GM18868 (cell line): ENCODE measurements at regions not wholly inside any gene's neighbourhood (a gene's known extent, or its start where the extent isn't known, plus 50 kb on each side); places are given as distances from the start of the nearest gene placed in this dataset.
A peak's percentile ranks its signal among the peaks of the same experiment; 100 is the strongest.

ENCODE experiments used
- ATAC-seq: cut with Tn5 transposase; IDR thresholded peaks from one replicate; pipeline ENCODE4 v1.9.1; 2021; ENCODE audit warnings: mild to moderate bottlenecking, moderate library complexity; ENCODE audit not compliant: unreplicated experiment

DNA sequence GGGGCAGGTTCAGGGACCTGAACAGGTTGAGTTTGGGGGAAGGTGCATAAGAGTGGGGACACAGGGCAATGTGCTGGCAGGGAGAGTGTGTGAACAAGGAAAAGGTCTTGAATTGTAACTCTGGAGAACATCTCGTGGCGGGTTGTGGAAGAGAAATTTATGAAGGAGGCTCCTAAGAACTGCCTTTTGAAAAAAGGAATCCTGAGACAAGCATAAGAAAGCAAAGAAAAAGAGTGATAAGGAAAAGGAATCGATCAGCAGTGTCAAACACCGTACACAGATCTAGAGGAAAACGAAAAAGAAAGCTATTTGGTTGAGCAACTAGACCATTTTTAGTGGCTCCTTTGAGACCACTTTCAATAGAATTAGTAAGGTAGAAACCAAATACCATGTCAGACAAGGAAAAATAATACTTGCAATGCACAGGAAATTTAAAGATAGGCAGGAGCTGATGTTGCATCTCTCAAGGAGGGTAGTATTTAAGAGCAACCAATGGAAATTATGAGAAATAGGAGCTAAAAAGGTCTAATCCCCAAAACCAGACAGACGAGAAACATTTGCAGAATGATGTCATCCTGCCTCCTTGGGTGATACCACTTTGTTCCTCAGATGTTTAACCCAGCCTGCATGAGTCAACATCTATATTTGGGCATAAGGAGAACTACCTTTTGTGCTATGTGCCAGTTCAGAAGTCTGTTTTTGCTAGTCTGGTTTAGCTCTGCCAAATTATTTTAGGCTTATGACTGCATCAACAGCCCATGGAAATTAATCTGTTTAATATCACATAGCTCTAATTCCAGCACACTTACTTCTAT is 64.5 kb upstream of the STK38L start:
- ATAC-seq, result peak; percentile 91

DNA sequence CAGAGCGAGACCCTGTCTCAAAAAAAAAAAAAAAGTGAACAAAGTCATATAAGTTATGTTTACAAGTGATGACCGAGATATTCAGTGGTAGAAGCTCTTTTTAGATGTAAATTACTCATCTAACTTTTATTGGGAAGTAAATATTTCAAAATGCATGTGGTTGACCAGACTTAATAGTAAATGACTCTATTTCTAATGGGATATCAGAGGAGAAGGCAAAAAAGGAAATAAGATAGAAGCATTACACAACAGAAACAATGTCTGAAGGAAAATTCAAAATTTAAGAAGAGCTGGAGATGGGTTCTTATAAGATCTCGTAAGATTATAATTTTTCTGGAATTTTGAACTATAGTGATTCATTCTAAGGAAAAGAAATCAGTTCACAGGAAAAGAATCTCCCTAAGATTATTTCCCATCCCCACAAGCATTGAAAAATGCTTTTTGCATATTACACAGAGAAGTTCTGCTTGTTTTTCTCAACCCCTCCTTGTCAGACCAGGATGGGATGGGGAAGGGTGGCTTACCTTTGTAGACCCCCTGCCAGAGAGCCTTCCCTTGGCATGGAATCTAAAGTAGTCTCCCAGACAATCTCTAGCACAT is 63.1 kb upstream of the STK38L start:
- ATAC-seq, result no peak

DNA sequence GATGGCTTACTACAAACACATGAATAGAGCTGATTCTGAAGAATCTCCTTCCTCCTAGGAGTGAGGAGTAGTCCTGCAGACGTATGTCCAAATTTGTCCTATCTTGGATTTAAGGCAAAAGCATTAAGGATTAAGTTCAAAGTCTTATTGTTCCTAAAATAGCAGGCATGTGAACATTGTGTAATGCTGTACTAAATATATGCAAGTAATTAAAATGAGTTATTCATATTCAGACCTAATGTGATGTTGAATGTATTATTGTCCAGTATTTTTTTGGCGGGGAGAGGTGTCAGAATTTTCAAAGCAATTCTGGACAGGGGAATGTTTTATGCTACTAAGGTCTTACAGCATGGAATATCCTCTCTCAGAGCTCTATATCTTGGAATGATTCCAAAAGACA is 60.7 kb upstream of the STK38L start:
- ATAC-seq, result no peak

DNA sequence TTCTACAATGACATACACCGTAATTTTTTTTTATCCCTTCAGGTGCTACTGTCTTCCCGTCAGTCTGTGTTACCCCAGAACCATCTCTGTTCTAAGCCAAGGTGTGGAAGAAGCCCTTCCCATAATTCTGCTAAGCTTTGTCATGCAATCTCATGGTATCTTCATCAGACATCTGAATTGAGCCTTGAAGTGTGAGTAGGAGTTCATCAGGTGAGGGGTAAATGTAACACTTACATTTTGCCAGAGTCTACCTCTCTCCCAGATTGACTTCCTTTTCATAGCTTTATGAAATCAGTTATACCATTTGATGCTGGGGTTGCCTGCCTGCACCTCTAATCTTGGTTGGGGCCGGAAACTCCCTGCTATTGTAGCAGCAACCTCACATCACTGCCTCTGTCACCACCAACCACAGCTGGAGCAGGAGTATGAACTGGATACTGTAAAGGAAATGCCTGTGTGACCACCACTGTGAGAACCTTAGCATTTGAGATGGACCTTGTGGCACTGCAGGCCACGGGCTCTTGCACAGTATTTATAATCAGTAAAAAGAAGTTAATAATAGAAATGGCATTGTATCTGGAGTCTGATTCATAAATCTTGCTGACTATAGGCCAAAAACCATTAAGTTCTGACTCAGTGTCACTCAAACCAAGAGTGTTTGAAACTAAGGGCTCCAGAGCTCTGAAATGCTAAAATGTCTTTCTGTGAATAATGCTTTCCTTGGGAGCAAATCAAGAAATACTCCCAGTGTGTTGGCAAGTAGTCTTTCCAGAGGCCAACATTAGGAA is 58.7 kb upstream of the STK38L start:
- ATAC-seq, result peak; percentile 93

DNA sequence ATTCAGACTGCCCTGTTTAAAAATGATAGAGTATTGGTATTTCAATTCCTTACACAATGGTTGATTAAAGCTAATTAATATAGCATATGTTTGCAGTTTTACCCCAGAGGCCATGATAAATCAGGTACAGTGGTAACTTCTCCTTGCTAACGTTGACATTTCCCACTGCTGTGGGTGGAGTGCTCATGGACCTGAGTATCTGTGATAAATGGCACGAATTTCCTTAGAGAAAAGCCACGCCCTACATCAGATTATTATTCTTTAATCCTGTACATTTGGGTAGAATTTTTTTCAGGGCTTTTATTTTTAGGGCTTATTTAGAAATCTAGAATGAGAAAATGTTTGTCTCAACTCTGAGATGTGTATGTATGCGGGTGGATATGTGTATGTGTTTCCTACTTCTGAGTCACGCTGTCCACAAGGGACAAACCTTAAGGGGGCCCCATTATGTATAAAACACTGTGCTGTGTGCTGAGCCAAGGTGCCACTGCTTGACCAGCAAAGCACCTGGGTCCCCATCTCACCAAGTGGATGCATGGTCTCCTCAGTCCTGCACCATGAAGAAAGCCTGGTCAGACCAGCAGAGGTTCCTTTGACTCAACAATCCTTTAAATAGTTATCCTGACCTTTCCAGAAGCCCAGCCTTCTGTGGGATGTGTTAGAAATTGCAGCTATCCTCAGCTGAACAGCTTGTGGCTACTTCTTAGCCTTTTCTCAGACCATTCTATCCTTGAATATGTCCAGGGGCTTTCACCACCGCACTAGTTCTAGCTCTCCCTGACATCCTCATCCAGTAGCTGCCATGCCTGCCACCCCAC is 57.9 kb upstream of the STK38L start:
- ATAC-seq, result no peak

DNA sequence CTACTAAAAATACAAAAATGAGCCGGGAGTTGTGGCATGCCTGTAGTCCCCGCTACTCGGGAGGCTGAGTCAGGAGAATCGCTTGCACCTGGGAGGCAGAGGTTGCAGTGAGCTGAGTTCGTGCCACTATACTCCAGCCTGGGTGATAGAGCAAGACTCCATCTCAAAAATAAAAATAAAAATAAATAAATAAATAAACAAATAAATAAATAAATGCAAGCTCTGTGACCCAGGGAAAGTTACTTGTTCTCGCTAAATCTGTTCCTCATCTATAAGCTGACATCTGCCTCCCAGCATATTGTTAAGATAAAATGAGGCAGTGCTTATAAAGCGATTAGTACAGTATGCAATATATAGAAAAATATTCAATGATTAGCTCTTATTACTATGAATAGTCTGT is 56.4 kb upstream of the STK38L start:
- no peak for ATAC-seq

DNA sequence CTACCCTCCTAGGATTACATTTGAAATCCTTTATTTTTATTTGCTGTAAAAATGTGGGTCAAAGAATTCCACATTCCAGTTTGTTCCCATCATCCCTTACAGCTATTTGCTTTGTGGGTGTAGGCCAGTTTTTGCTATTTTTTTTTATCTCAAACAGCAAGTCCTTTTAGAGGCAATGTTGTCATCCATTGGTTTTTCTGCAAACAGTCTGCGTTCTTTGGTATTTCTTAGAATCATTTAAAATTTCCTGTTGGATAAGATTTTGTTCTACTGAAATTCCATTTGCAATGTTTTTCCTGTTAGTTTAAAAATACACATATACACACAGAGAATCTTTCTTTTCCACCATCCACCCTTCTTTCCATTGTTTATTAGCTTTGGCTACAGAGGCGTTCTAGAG is 53.3 kb upstream of the STK38L start:
- ATAC-seq, result no peak

DNA sequence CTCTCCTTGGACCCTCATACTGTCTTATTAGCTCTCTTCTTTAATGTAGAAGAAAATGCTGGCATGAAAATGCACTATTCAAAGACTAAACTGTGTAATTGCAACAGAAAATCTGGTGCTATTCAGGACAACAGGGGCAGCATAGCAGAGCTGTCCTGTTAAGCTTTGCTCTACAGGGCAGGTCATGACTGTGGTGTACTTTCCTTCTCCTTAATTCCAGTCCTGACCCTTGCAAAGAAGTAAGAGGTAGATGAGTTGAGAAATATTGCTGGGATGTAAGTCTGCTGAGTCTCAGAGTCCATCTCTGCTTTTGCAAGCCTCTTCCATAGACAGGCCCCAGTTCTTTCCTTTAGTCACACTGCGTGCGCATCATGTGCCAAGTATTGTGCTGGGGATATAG is 52.6 kb upstream of the STK38L start:
- ATAC-seq, result no peak

DNA sequence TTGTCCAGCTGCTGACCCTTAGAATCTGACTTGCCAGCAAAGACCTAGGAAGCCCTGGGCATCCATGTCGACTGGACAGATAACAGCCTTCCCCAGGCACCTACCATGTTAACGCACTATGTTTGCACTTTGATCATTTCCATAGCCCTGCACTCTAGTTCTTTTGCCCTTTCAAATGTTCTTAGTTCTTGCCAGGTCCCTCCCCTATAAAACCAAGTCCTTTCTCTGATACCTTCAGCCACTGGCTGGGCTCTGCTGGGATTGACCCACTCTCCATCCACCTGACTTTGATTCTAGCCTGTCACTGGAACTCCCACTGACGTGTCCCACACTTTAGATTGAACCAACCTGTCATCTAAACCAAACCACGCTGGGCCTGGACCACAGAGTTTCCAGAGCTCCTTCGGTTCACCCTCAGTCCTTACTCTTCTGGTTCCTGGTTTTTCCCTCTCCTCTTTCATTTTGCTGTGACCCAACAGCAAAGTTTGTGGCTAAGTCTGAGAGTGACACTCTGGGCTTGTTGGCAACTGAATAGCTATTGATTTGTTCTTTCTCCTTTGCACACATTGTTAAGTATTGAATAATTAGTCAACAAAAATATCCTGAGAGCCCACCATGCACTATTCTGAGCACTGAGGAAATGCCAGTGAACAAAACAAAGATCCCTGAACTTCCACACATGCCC is 51.8 kb upstream of the STK38L start:
- no peak for ATAC-seq

DNA sequence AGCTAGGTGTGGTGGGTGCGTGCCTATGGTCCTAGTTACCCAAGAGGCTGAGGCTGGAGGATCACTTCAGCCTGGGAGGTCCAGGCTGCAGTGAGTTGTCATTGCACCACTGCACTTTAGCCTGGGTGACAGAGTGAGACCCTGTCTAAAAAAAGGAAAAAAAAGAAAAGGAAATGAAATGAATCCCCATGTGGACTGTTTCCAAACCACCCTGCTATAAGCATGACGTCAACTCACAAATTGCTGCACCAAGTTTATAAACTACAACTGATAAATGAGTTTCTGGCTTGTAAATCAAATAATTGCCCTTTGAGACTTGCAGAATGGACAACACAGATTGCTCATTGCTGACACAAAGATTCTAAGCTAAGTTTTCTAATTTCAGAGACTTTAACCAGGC is 51.0 kb upstream of the STK38L start:
- no peak for ATAC-seq

DNA sequence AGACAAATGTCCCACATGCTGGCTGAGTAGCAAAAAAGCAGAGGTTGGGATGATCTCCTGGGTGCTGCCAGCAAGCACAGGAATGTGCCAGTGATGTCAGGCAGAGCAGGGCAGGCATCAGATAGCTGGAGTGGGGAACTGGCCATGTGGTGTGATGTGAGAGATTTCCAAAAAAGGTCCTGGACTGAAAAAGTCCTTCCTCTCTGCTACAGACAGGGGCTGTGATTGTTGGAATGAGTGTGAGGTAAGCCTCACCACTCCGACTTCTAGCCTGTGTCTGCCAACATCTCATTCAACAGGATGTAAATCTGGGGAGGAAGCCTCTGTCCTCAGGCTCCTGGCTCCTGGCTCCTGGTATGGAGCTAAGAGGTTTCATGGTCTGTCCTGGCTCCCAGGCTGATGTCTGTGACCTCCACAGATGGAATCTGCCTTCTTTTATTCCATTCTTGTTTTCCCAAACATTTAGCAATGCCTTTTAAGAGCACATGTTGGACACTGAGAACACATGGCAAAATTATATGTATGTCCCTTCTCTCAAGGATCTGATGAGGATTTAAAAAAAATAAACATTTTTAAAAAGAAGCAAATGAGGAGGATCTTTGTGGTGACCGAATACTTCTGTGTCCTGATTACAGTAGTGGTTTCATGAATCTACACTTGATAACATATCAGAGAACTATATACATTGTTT is 50.1 kb upstream of the STK38L start:
- ATAC-seq, result no peak
